Body of pancreas (tissue), 4 donors: ENCODE measurements at regions not wholly inside any gene's neighbourhood (a gene's known extent, or its start where the extent isn't known, plus 50 kb on each side); places are given as distances from the start of the nearest gene placed in this dataset.

Experiments
- ATAC-seq: fragments of 150-250 bp; one replicate; pipeline ENCODE4 v1.9.1; 2016
- DNase-seq, 4 donors: peaks; one replicate each; pipeline ENCODE4 v3.0.0-alpha.2; 2019
- H3K27ac ChIP-seq, 4 donors: fragments of 200-600 bp; sonication (generic); 1 replicate in 3 of 4; 2 replicates in 1 of 4; pipeline versions ENCODE4 v1.5.1 to v1.6.1; 2016 to 2019; ENCODE audit warnings: mild to moderate bottlenecking in 1 of 4, mixed read lengths in 1 of 4, moderate library complexity in 1 of 4
- H3K27me3 ChIP-seq, 2 donors: fragments of 200-600 bp; sonication (generic); one replicate each; pipeline ENCODE4 v1.6.0; 2016; ENCODE audit warnings: mild to moderate bottlenecking in 1 of 2
- H3K36me3 ChIP-seq, 2 donors: fragments of 200-600 bp; sonication (generic); replicated peaks in 1 of 2; 2 replicates each; pipeline ENCODE4 v1.5.1; 2016; ENCODE audit warnings: low read depth in 2 of 2; ENCODE audit not compliant: insufficient read depth in 1 of 2
- H3K4me1 ChIP-seq: fragments of 200-600 bp; sonication (generic); one replicate; pipeline ENCODE4 v1.6.0; 2016
- H3K4me3 ChIP-seq, 2 donors: fragments of 200-600 bp; sonication (generic); 1 replicate in 1 of 2; 2 replicates in 1 of 2; pipeline ENCODE4 v1.5.1; 2016 to 2019
- H3K9me3 ChIP-seq, 3 donors: fragments of 200-600 bp; sonication (generic); 1 replicate in 2 of 3; 2 replicates in 1 of 3; pipeline ENCODE4 v1.5.1; 2016
- CTCF ChIP-seq, 7 experiments: fragments of 450-650 bp in 4 of 7; fragments of 200-600 bp in 3 of 7; sonication (generic) in 3 of 7; IDR thresholded peaks; one replicate each; pipeline ENCODE4 v1.5.1; 2016 to 2019; ENCODE audit warnings: antibody characterized with exemption in 7 of 7
- POLR2A ChIP-seq, 3 donors: fragments of 450-650 bp; IDR thresholded peaks; one replicate each; pipeline ENCODE4 v1.6.1; 2016; ENCODE audit warnings: antibody characterized with exemption in 3 of 3, mild to moderate bottlenecking in 2 of 3
- WGBS, 2 donors: methylation state at CpG; one replicate each; pipeline ENCODE4 v1.1.5; 2017; 5-methylcytosine and 5-hydroxymethylcytosine counted together
- intact Hi-C: fragments of 100-400 bp; cut with DNase I; formaldehyde crosslinking; loops from one replicate; pipeline ENCODE4 v1.15.1; 2023

GRCh38 chr11:15829312-15829711, 527.0 kb downstream of the SOX6 start:
- TF ChIP-seq CTCF (IDR thresholded peaks at IDR 0.05) = no peak
- TF ChIP-seq POLR2A (IDR thresholded peaks at IDR 0.05) = no peak
- ATAC-seq = no peak
- Histone ChIP-seq H3K36me3 (no peaks in the 10 kb centered on the region), H3K4me1 (no peaks in the 10 kb centered on the region), H3K27ac (no peak overlapping the region), H3K9me3 (no peaks in the 10 kb centered on the region), H3K4me3 (no peak overlapping the region), H3K27me3 (no peaks in the 10 kb centered on the region)
- no peak for DNase-seq
- intact Hi-C loops = no loop called here
- 53 to 75% methylated on average over 1 of the region's 1 CpG for WGBS, 2 donors

GRCh38 chr11:15830741-15831428, 525.5 kb downstream of the SOX6 start:
- Histone ChIP-seq H3K27me3 (no peaks in the 10 kb centered on the region), H3K9me3 (no peaks in the 10 kb centered on the region), H3K4me3 (no peak overlapping the region), H3K27ac (no peak overlapping the region), H3K4me1 (no peaks in the 10 kb centered on the region), H3K36me3 (no peaks in the 10 kb centered on the region)
- WGBS, 2 donors = 68 to 81% methylated on average over 9 of the region's 9 CpGs
- no peak for TF ChIP-seq POLR2A (IDR thresholded peaks at IDR 0.05)
- TF ChIP-seq CTCF (IDR thresholded peaks at IDR 0.05) = no peak
- no peak for DNase-seq
- intact Hi-C loops = no loop called here
- ATAC-seq = no peak

- TF ChIP-seq POLR2A (IDR thresholded peaks at IDR 0.05) (no peak), CTCF (IDR thresholded peaks at IDR 0.05) (no peak)
- Histone ChIP-seq H3K27me3 (no peaks in the 10 kb centered on the region), H3K4me1 (no peaks in the 10 kb centered on the region), H3K4me3 (no peak overlapping the region), H3K36me3 (no peaks in the 10 kb centered on the region), H3K9me3 (no peaks in the 10 kb centered on the region), H3K27ac (no peak overlapping the region)
- ATAC-seq = no peak
- 87 to 92% methylated on average over 7 of the region's 7 CpGs for WGBS, 2 donors
- no peak for DNase-seq
- intact Hi-C loops = no loop called here
These were observed 520.4 kb downstream of the SOX6 start for GRCh38 chr11:15835788-15836411.

- intact Hi-C loops = no loop called here
- Histone ChIP-seq H3K27ac (no peak overlapping the region), H3K27me3 (no peaks in the 10 kb centered on the region), H3K4me1 (peaks cover 3% of the 10 kb centered on the region), H3K9me3 (no peaks in the 10 kb centered on the region), H3K36me3 (no peaks in the 10 kb centered on the region), H3K4me3 (no peak overlapping the region)
- DNase-seq (no peak), ATAC-seq (no peak)
- WGBS, 2 donors = 43 to 69% methylated on average over 1 of the region's 1 CpG
- TF ChIP-seq POLR2A (IDR thresholded peaks at IDR 0.05) (no peak), CTCF (IDR thresholded peaks at IDR 0.05) (no peak)
These were observed 519.6 kb downstream of the SOX6 start for GRCh38 chr11:15836795-15837194.
